ENCODE measurements at regions not wholly inside any gene's neighbourhood (a gene's known extent, or its start where the extent isn't known, plus 50 kb on each side); places are given as distances from the start of the nearest gene placed in this dataset.

DNA sequence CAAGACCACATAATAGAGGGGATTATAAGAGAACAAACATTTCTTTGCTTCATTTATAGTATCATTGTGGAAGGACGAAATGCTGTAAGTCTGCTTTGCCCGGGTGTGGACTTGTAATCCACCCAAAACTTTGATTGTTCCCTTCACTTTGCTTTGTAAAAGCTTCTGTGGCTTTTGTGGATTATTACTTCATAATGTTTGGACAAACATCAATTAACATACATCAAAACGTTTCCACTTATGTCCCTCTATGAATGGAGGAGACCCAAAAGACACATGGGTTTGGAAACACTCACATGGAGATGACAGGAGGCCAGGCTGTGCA lies 415.4 kb downstream of the SPRY1 start:
- Histone ChIP-seq H3K27me3 (ENCODE audit: control insufficient read depth in 1 of 2, insufficient read depth in 2 of 2, low read length in 1 of 2) (no peaks in the 10 kb centered on the region), H3K27ac (ENCODE audit: low read depth in 1 of 2, low read length in 2 of 2) (no peak overlapping the region), H3K4me3 (ENCODE audit: low read length in 2 of 2) (no peak overlapping the region), H3K36me3 (ENCODE audit: control insufficient read depth in 1 of 2, insufficient read depth in 2 of 2, low read length in 1 of 2) (no peaks in the 10 kb centered on the region), H3K9me3 (ENCODE audit: control insufficient read depth, low read length) (no peaks in the 10 kb centered on the region), H3K4me1 (ENCODE audit: control insufficient read depth in 1 of 2, insufficient read depth in 2 of 2, low read length in 2 of 2) (peaks cover 0 to 2% of the 10 kb centered on the region in 2 donors)
- 61 to 68% methylated on average over 3 of the region's 3 CpGs for WGBS, 2 donors
- DNase-seq: no peak
- intact Hi-C loops (cut with DNase I): no loop called here
- no peak for ATAC-seq (ENCODE audit: low FRiP score)

DNA sequence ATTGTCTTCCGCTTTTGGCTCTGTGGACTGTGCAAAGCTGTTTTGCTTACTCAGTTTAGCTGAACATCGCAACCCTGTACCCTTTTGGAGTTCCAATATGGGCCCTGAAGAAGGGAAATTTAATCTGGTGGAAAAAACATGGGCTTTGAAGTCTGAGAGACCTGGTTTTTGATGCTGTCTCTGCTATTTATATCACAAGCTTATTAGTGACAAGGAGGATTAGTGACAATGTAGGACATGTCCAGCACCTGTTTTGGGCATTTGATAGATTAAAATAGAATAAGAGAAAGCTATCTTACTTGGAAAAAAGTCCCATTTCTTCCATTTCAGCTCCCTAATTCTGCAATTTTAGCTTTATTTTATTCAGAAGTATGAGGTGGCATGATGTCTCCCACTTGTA lies 417.3 kb downstream of the SPRY1 start:
- WGBS, 2 donors: 98 to 99% methylated on average over 2 of the region's 2 CpGs
- Histone ChIP-seq H3K9me3 (ENCODE audit: control insufficient read depth, low read length) (no peaks in the 10 kb centered on the region), H3K27me3 (ENCODE audit: control insufficient read depth in 1 of 2, insufficient read depth in 2 of 2, low read length in 1 of 2) (no peaks in the 10 kb centered on the region), H3K27ac (ENCODE audit: low read depth in 1 of 2, low read length in 2 of 2) (no peak overlapping the region), H3K4me1 (ENCODE audit: control insufficient read depth in 1 of 2, insufficient read depth in 2 of 2, low read length in 2 of 2) (peaks cover 0 to 2% of the 10 kb centered on the region in 2 donors), H3K4me3 (ENCODE audit: low read length in 2 of 2) (no peak overlapping the region), H3K36me3 (ENCODE audit: control insufficient read depth in 1 of 2, insufficient read depth in 2 of 2, low read length in 1 of 2) (no peaks in the 10 kb centered on the region)
- intact Hi-C loops (cut with DNase I): no loop called here
- no peak for ATAC-seq (ENCODE audit: low FRiP score)
- no peak for DNase-seq

- DNase-seq (no peak), ATAC-seq (ENCODE audit: low FRiP score) (no peak)
- Histone ChIP-seq H3K4me1 (ENCODE audit: control insufficient read depth in 1 of 2, insufficient read depth in 2 of 2, low read length in 2 of 2) (peaks cover 0 to 2% of the 10 kb centered on the region in 2 donors), H3K36me3 (ENCODE audit: control insufficient read depth in 1 of 2, insufficient read depth in 2 of 2, low read length in 1 of 2) (no peaks in the 10 kb centered on the region), H3K4me3 (ENCODE audit: low read length in 2 of 2) (no peak overlapping the region), H3K9me3 (ENCODE audit: control insufficient read depth, low read length) (no peaks in the 10 kb centered on the region), H3K27ac (ENCODE audit: low read depth in 1 of 2, low read length in 2 of 2) (no peak overlapping the region), H3K27me3 (ENCODE audit: control insufficient read depth in 1 of 2, insufficient read depth in 2 of 2, low read length in 1 of 2) (no peaks in the 10 kb centered on the region)
- intact Hi-C loops (cut with DNase I): no loop called here
- 63 to 73% methylated on average over 2 of the region's 2 CpGs for WGBS, 2 donors
Measured at GRCh38 chr4:123816462-123816861, 419.9 kb downstream of the SPRY1 start.

DNA sequence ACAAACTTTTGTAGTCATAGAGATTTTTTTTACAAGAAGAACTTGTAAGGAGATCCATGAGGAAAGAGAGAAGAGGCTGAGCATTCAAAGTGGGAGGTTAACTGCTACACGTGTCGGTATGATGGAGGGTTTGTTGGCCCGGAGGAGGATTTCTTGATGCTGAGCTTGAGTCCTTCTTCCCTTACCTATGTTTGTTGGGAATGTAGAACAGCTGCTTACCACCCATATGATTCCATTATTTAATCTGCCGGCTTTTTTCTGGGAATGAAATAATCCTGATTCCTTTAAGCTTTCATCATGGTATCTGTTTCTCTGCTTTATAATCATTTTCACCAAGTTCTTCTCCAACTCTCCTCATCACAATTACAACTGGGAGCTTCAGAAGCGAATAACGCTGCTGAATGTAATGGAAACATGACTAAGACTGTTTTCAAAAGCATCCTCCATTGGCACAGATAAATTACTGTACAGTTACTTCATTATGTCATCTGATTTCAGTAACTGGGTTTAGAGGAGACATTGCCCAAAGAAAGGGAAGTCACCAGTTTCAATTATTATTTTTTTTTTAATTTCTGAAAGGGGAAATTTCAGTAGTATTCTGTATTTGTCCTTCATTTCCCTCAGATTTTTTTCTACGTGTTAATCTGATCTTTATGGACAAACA lies 420.6 kb downstream of the SPRY1 start:
- no peak overlapping the region for H3K27ac ChIP-seq (ENCODE audit: low read depth in 1 of 2, low read length in 2 of 2)
- H3K36me3 ChIP-seq (ENCODE audit: control insufficient read depth in 1 of 2, insufficient read depth in 2 of 2, low read length in 1 of 2): no peaks in the 10 kb centered on the region
- H3K27me3 ChIP-seq (ENCODE audit: control insufficient read depth in 1 of 2, insufficient read depth in 2 of 2, low read length in 1 of 2): no peaks in the 10 kb centered on the region
- intact Hi-C loops (cut with DNase I): no loop called here
- WGBS, 2 donors: 89 to 92% methylated on average over 7 of the region's 7 CpGs
- no peaks in the 10 kb centered on the region for H3K9me3 ChIP-seq (ENCODE audit: control insufficient read depth, low read length)
- H3K4me1 ChIP-seq (ENCODE audit: control insufficient read depth in 1 of 2, insufficient read depth in 2 of 2, low read length in 2 of 2): peaks cover 0 to 2% of the 10 kb centered on the region in 2 donors
- no peak for DNase-seq
- H3K4me3 ChIP-seq (ENCODE audit: low read length in 2 of 2): no peak overlapping the region
- no peak for ATAC-seq (ENCODE audit: low FRiP score)

DNA sequence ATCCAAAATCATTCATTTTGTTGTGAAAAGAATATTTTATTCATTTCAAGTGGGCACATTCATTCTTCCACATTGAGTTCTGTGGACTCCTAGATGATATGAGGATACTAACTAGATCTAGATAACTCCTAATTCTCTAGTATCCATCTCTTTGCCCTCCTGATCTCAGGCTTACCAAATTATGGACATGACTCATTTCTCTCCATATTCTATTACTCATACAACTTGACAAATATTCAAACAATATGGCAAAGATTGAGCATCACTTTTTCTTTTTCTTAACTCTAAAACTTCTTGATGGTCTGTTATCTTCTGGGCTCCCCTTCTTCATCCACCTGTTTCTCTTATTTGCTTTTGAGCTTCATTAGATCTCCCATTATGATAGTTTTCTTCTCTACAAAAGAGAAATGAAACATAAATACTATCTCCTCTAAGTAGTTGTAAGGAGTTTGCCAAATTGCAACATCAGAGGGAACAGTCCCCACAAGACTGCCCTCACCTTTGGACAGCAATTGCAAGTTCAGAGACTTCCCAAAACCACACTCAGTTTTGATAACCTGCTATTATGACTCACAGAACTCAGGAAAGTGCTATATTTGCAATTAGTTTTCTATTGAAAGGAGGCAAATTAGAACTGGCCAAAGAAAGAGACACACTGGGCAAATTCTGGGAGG lies 422.9 kb downstream of the SPRY1 start:
- no peaks in the 10 kb centered on the region for H3K4me1 ChIP-seq (ENCODE audit: control insufficient read depth in 1 of 2, insufficient read depth in 2 of 2, low read length in 2 of 2)
- no peaks in the 10 kb centered on the region for H3K27me3 ChIP-seq (ENCODE audit: control insufficient read depth in 1 of 2, insufficient read depth in 2 of 2, low read length in 1 of 2)
- intact Hi-C loops (cut with DNase I): no loop called here
- H3K27ac ChIP-seq (ENCODE audit: low read depth in 1 of 2, low read length in 2 of 2): no peak overlapping the region
- H3K4me3 ChIP-seq (ENCODE audit: low read length in 2 of 2): no peak overlapping the region
- no peaks in the 10 kb centered on the region for H3K36me3 ChIP-seq (ENCODE audit: control insufficient read depth in 1 of 2, insufficient read depth in 2 of 2, low read length in 1 of 2)
- DNase-seq: no peak
- H3K9me3 ChIP-seq (ENCODE audit: control insufficient read depth, low read length): no peaks in the 10 kb centered on the region
- ATAC-seq (ENCODE audit: low FRiP score): no peak

GRCh38 chr4:123821861-123822260 lies 425.3 kb downstream of the SPRY1 start:
- ATAC-seq (ENCODE audit: low FRiP score) (no peak), DNase-seq (no peak)
- Histone ChIP-seq H3K4me1 (ENCODE audit: control insufficient read depth in 1 of 2, insufficient read depth in 2 of 2, low read length in 2 of 2) (no peaks in the 10 kb centered on the region), H3K27me3 (ENCODE audit: control insufficient read depth in 1 of 2, insufficient read depth in 2 of 2, low read length in 1 of 2) (no peaks in the 10 kb centered on the region), H3K4me3 (ENCODE audit: low read length in 2 of 2) (no peak overlapping the region), H3K9me3 (ENCODE audit: control insufficient read depth, low read length) (no peaks in the 10 kb centered on the region), H3K36me3 (ENCODE audit: control insufficient read depth in 1 of 2, insufficient read depth in 2 of 2, low read length in 1 of 2) (no peaks in the 10 kb centered on the region), H3K27ac (ENCODE audit: low read depth in 1 of 2, low read length in 2 of 2) (no peak overlapping the region)
- intact Hi-C loops (cut with DNase I): no loop called here

DNA sequence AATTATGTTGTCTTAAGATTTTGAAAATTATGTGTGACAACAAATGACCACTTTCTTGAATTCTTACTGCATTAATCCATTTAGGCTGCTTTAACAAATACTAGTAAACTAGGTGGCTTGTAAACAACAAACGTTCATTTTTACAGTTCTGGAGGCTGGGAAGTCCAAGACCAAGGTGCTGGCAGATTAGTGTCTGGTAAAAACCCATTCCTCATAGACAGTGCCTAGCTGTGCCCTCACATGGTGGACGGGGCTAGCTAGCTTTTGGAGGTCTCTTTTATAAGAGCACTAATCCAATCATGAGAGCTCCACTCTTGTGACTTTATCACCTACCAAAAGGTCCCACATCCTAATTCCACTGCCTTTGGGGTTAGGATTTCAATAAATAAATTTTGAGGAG lies 425.8 kb downstream of the SPRY1 start:
- no peaks in the 10 kb centered on the region for H3K4me1 ChIP-seq (ENCODE audit: control insufficient read depth in 1 of 2, insufficient read depth in 2 of 2, low read length in 2 of 2)
- no peaks in the 10 kb centered on the region for H3K9me3 ChIP-seq (ENCODE audit: control insufficient read depth, low read length)
- no peak overlapping the region for H3K27ac ChIP-seq (ENCODE audit: low read depth in 1 of 2, low read length in 2 of 2)
- no peaks in the 10 kb centered on the region for H3K36me3 ChIP-seq (ENCODE audit: control insufficient read depth in 1 of 2, insufficient read depth in 2 of 2, low read length in 1 of 2)
- intact Hi-C loops (cut with DNase I): no loop called here
- no peaks in the 10 kb centered on the region for H3K27me3 ChIP-seq (ENCODE audit: control insufficient read depth in 1 of 2, insufficient read depth in 2 of 2, low read length in 1 of 2)
- DNase-seq (no peak), ATAC-seq (ENCODE audit: low FRiP score) (no peak)
- WGBS, 2 donors: 89% methylated on average over 2 of the region's 2 CpGs
- H3K4me3 ChIP-seq (ENCODE audit: low read length in 2 of 2): no peak overlapping the region

GRCh38 chr4:123823244-123823643 lies 426.6 kb downstream of the SPRY1 start:
- Histone ChIP-seq H3K27me3 (ENCODE audit: control insufficient read depth in 1 of 2, insufficient read depth in 2 of 2, low read length in 1 of 2) (no peaks in the 10 kb centered on the region), H3K9me3 (ENCODE audit: control insufficient read depth, low read length) (no peaks in the 10 kb centered on the region), H3K4me3 (ENCODE audit: low read length in 2 of 2) (no peak overlapping the region), H3K27ac (ENCODE audit: low read depth in 1 of 2, low read length in 2 of 2) (no peak overlapping the region), H3K36me3 (ENCODE audit: control insufficient read depth in 1 of 2, insufficient read depth in 2 of 2, low read length in 1 of 2) (no peaks in the 10 kb centered on the region), H3K4me1 (ENCODE audit: control insufficient read depth in 1 of 2, insufficient read depth in 2 of 2, low read length in 2 of 2) (no peaks in the 10 kb centered on the region)
- DNase-seq (no peak), ATAC-seq (ENCODE audit: low FRiP score) (peak; percentile 54)
- 73 to 80% methylated on average over 4 of the region's 4 CpGs for WGBS, 2 donors
- intact Hi-C loops (cut with DNase I): no loop called here

DNA sequence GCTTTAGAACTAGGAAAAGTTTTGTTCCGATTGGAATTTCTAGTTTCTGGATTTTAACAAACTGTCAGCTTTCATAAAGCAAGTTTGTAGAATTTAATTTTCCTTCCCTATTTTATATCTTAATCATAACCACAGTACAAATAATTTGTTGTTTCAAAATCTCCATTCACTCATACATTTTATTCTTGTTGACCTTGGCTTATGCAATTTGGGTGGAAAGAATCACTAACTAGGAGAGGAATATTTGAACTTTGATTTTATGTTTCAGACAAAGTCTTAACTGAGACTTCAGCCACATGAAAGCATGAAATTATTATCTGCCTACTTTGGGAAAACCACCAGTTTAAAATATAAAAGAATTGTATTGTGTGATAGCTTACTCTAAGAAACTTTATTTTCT lies 427.9 kb downstream of the SPRY1 start:
- 8 to 17% methylated on average over 1 of the region's 1 CpG for WGBS, 2 donors
- H3K27ac ChIP-seq (ENCODE audit: low read depth in 1 of 2, low read length in 2 of 2): no peak overlapping the region
- no peaks in the 10 kb centered on the region for H3K9me3 ChIP-seq (ENCODE audit: control insufficient read depth, low read length)
- H3K4me1 ChIP-seq (ENCODE audit: control insufficient read depth in 1 of 2, insufficient read depth in 2 of 2, low read length in 2 of 2): no peaks in the 10 kb centered on the region
- intact Hi-C loops (cut with DNase I): no loop called here
- DNase-seq: no peak
- H3K27me3 ChIP-seq (ENCODE audit: control insufficient read depth in 1 of 2, insufficient read depth in 2 of 2, low read length in 1 of 2): no peaks in the 10 kb centered on the region
- H3K36me3 ChIP-seq (ENCODE audit: control insufficient read depth in 1 of 2, insufficient read depth in 2 of 2, low read length in 1 of 2): no peaks in the 10 kb centered on the region
- peak; percentile 44 for ATAC-seq (ENCODE audit: low FRiP score)
- no peak overlapping the region for H3K4me3 ChIP-seq (ENCODE audit: low read length in 2 of 2)

Measured in aorta (tissue), 5 donors.